ENCODE measurements at regions not wholly inside any gene's neighbourhood (a gene's known extent, or its start where the extent isn't known, plus 50 kb on each side); places are given as distances from the start of the nearest gene placed in this dataset.

GRCh38 chr5:81914696-81915095, 57.1 kb upstream of the ATG10 start:
- H3K4me1 ChIP-seq (ENCODE audit: insufficient read depth, low read length) = 0 out of 2 replicates have a peak, but pooled peaks cover 3% of the 10 kb centered on the region
- H3K36me3 ChIP-seq (ENCODE audit: insufficient read depth, low read depth, low read length) = no peaks in the 10 kb centered on the region
- H3K9me3 ChIP-seq (ENCODE audit: insufficient read depth, low read depth, low read length) = no peaks in the 10 kb centered on the region; the same call in 1 of the 2 replicates
- no peak overlapping the region for H3K27ac ChIP-seq (ENCODE audit: low read length)
- no peak overlapping the region for H3K9ac ChIP-seq (ENCODE audit: low read depth, low read length)
- H3K27me3 ChIP-seq (ENCODE audit: insufficient read depth, low read length) = no peaks in the 10 kb centered on the region
- H3K4me3 ChIP-seq (ENCODE audit: low read length) = no peak overlapping the region

- Histone ChIP-seq H3K27me3 (ENCODE audit: insufficient read depth, low read length) (no peaks in the 10 kb centered on the region), H3K4me3 (ENCODE audit: low read length) (no peak overlapping the region), H3K9ac (ENCODE audit: low read depth, low read length) (no peak overlapping the region), H3K9me3 (ENCODE audit: insufficient read depth, low read depth, low read length) (no peaks in the 10 kb centered on the region; the same call in 1 of the 2 replicates), H3K4me1 (ENCODE audit: insufficient read depth, low read length) (peaks cover 8% of the 10 kb centered on the region; the same call in 1 of the 2 replicates), H3K36me3 (ENCODE audit: insufficient read depth, low read depth, low read length) (no peaks in the 10 kb centered on the region), H3K27ac (ENCODE audit: low read length) (no peak overlapping the region)
These were observed 58.9 kb upstream of the ATG10 start for GRCh38 chr5:81912933-81913332.

- Histone ChIP-seq H3K4me3 (ENCODE audit: low read length) (no peak overlapping the region), H3K9me3 (ENCODE audit: insufficient read depth, low read depth, low read length) (no peaks in the 10 kb centered on the region), H3K4me1 (ENCODE audit: insufficient read depth, low read length) (peaks cover 8% of the 10 kb centered on the region), H3K27me3 (ENCODE audit: insufficient read depth, low read length) (no peaks in the 10 kb centered on the region), H3K9ac (ENCODE audit: low read depth, low read length) (no peak overlapping the region), H3K36me3 (ENCODE audit: insufficient read depth, low read depth, low read length) (no peaks in the 10 kb centered on the region), H3K27ac (ENCODE audit: low read length) (no peak overlapping the region)
These were observed 62.1 kb upstream of the ATG10 start for GRCh38 chr5:81909677-81910076.

- Histone ChIP-seq H3K27me3 (ENCODE audit: insufficient read depth, low read length) (no peaks in the 10 kb centered on the region), H3K4me1 (ENCODE audit: insufficient read depth, low read length) (peaks cover 8% of the 10 kb centered on the region), H3K36me3 (ENCODE audit: insufficient read depth, low read depth, low read length) (no peaks in the 10 kb centered on the region), H3K27ac (ENCODE audit: low read length) (no peak overlapping the region), H3K9ac (ENCODE audit: low read depth, low read length) (no peak overlapping the region), H3K9me3 (ENCODE audit: insufficient read depth, low read depth, low read length) (no peaks in the 10 kb centered on the region), H3K4me3 (ENCODE audit: low read length) (no peak overlapping the region)
These were observed 63.1 kb upstream of the ATG10 start for GRCh38 chr5:81908771-81909170.

GRCh38 chr5:81908044-81908443, 63.8 kb upstream of the ATG10 start:
- Histone ChIP-seq H3K27me3 (ENCODE audit: insufficient read depth, low read length) (no peaks in the 10 kb centered on the region), H3K36me3 (ENCODE audit: insufficient read depth, low read depth, low read length) (no peaks in the 10 kb centered on the region), H3K4me3 (ENCODE audit: low read length) (no peak overlapping the region), H3K9me3 (ENCODE audit: insufficient read depth, low read depth, low read length) (no peaks in the 10 kb centered on the region), H3K27ac (ENCODE audit: low read length) (no peak overlapping the region), H3K4me1 (ENCODE audit: insufficient read depth, low read length) (peaks cover 8% of the 10 kb centered on the region), H3K9ac (ENCODE audit: low read depth, low read length) (no peak overlapping the region)

- H3K36me3 ChIP-seq (ENCODE audit: insufficient read depth, low read depth, low read length) = no peaks in the 10 kb centered on the region
- H3K4me1 ChIP-seq (ENCODE audit: insufficient read depth, low read length) = peaks cover 8% of the 10 kb centered on the region
- no peak overlapping the region for H3K4me3 ChIP-seq (ENCODE audit: low read length)
- no peaks in the 10 kb centered on the region for H3K27me3 ChIP-seq (ENCODE audit: insufficient read depth, low read length)
- H3K9ac ChIP-seq (ENCODE audit: low read depth, low read length) = no peak overlapping the region
- no peaks in the 10 kb centered on the region for H3K9me3 ChIP-seq (ENCODE audit: insufficient read depth, low read depth, low read length)
- H3K27ac ChIP-seq (ENCODE audit: low read length) = no peak overlapping the region
These were observed 64.7 kb upstream of the ATG10 start for GRCh38 chr5:81907012-81907635.

- Histone ChIP-seq H3K9ac (ENCODE audit: low read depth, low read length) (no peak overlapping the region), H3K27me3 (ENCODE audit: insufficient read depth, low read length) (no peaks in the 10 kb centered on the region)
These were observed 65.7 kb upstream of the ATG10 start for GRCh38 chr5:81906086-81906485.

GRCh38 chr5:81904861-81905260, 67.0 kb upstream of the ATG10 start:
- Histone ChIP-seq H3K4me3 (ENCODE audit: low read length) (no peak overlapping the region), H3K36me3 (ENCODE audit: insufficient read depth, low read depth, low read length) (no peaks in the 10 kb centered on the region), H3K27ac (ENCODE audit: low read length) (no peak overlapping the region), H3K9ac (ENCODE audit: low read depth, low read length) (no peak overlapping the region), H3K27me3 (ENCODE audit: insufficient read depth, low read length) (no peaks in the 10 kb centered on the region), H3K4me1 (ENCODE audit: insufficient read depth, low read length) (peaks cover 8% of the 10 kb centered on the region), H3K9me3 (ENCODE audit: insufficient read depth, low read depth, low read length) (no peaks in the 10 kb centered on the region; the same call in 1 of the 2 replicates)

More at GRCh38 chr5:81906086-81906485, 65.7 kb upstream of the ATG10 start:
- Histone ChIP-seq H3K36me3 (ENCODE audit: insufficient read depth, low read depth, low read length) (no peaks in the 10 kb centered on the region), H3K9me3 (ENCODE audit: insufficient read depth, low read depth, low read length) (no peaks in the 10 kb centered on the region; the same call in 1 of the 2 replicates), H3K4me1 (ENCODE audit: insufficient read depth, low read length) (peaks cover 8% of the 10 kb centered on the region), H3K27ac (ENCODE audit: low read length) (no peak overlapping the region), H3K4me3 (ENCODE audit: low read length) (no peak overlapping the region)

GRCh38 chr5:81904166-81904565, 67.7 kb upstream of the ATG10 start:
- Histone ChIP-seq H3K27ac (ENCODE audit: low read length) (no peak overlapping the region), H3K36me3 (ENCODE audit: insufficient read depth, low read depth, low read length) (no peaks in the 10 kb centered on the region), H3K9ac (ENCODE audit: low read depth, low read length) (no peak overlapping the region), H3K27me3 (ENCODE audit: insufficient read depth, low read length) (no peaks in the 10 kb centered on the region), H3K4me1 (ENCODE audit: insufficient read depth, low read length) (peaks cover 8% of the 10 kb centered on the region), H3K9me3 (ENCODE audit: insufficient read depth, low read depth, low read length) (no peaks in the 10 kb centered on the region; the same call in 1 of the 2 replicates), H3K4me3 (ENCODE audit: low read length) (no peak overlapping the region)

GRCh38 chr5:81901586-81901985, 70.2 kb upstream of the ATG10 start:
- Histone ChIP-seq H3K4me1 (ENCODE audit: insufficient read depth, low read length) (peaks cover 3% of the 10 kb centered on the region; the same call in 1 of the 2 replicates), H3K27ac (ENCODE audit: low read length) (no peak overlapping the region)

GRCh38 chr5:81899123-81899522, 72.7 kb upstream of the ATG10 start:
- no peaks in the 10 kb centered on the region for H3K36me3 ChIP-seq (ENCODE audit: insufficient read depth, low read depth, low read length)
- H3K27ac ChIP-seq (ENCODE audit: low read length) = no peak overlapping the region
- H3K27me3 ChIP-seq (ENCODE audit: insufficient read depth, low read length) = no peaks in the 10 kb centered on the region
- no peak overlapping the region for H3K9ac ChIP-seq (ENCODE audit: low read depth, low read length)
- H3K9me3 ChIP-seq (ENCODE audit: insufficient read depth, low read depth, low read length) = no peaks in the 10 kb centered on the region; the same call in 1 of the 2 replicates
- H3K4me3 ChIP-seq (ENCODE audit: low read length) = no peak overlapping the region
- peaks cover 3% of the 10 kb centered on the region; the same call in 1 of the 2 replicates for H3K4me1 ChIP-seq (ENCODE audit: insufficient read depth, low read length)

More at GRCh38 chr5:81901586-81901985, 70.2 kb upstream of the ATG10 start:
- H3K27me3 ChIP-seq (ENCODE audit: insufficient read depth, low read length) = no peaks in the 10 kb centered on the region
- H3K9ac ChIP-seq (ENCODE audit: low read depth, low read length) = no peak overlapping the region
- H3K4me3 ChIP-seq (ENCODE audit: low read length) = no peak overlapping the region
- no peaks in the 10 kb centered on the region; the same call in 1 of the 2 replicates for H3K9me3 ChIP-seq (ENCODE audit: insufficient read depth, low read depth, low read length)
- no peaks in the 10 kb centered on the region for H3K36me3 ChIP-seq (ENCODE audit: insufficient read depth, low read depth, low read length)

- Histone ChIP-seq H3K4me1 (ENCODE audit: insufficient read depth, low read length) (peaks cover 3% of the 10 kb centered on the region; the same call in 1 of the 2 replicates), H3K27ac (ENCODE audit: low read length) (no peak overlapping the region), H3K4me3 (ENCODE audit: low read length) (no peak overlapping the region), H3K9me3 (ENCODE audit: insufficient read depth, low read depth, low read length) (no peaks in the 10 kb centered on the region; the same call in 1 of the 2 replicates), H3K36me3 (ENCODE audit: insufficient read depth, low read depth, low read length) (no peaks in the 10 kb centered on the region), H3K27me3 (ENCODE audit: insufficient read depth, low read length) (no peaks in the 10 kb centered on the region), H3K9ac (ENCODE audit: low read depth, low read length) (no peak overlapping the region)
These were observed 73.4 kb upstream of the ATG10 start for GRCh38 chr5:81898403-81898802.
